Calu3 (cell line): ENCODE measurements at regions not wholly inside any gene's neighbourhood (a gene's known extent, or its start where the extent isn't known, plus 50 kb on each side); places are given as distances from the start of the nearest gene placed in this dataset.

ENCODE experiments used
- BruUV-seq: library from RNA; stranded (reverse); fragments of 400-500 nt; replicated peaks from 2 replicates; lab custom pipeline; 2021; lab: Mats Ljungman, UMichigan
- CTCF ChIA-PET: fragments of 300-600 bp; sonication (Branson Sonifier 250); formaldehyde crosslinking; loops from one replicate; lab custom pipeline; 2022; ENCODE audit warnings: antibody characterized with exemption; lab: Charles Lee
- DNase-seq: peaks from one replicate; pipeline ENCODE4 v3.0.0; 2022
- H3K27ac Mint-ChIP-seq: one replicate; pipeline ENCODE4 v1.8.0; 2022; ENCODE audit warnings: mixed read lengths; ENCODE audit not compliant: unreplicated experiment
- H3K27me3 Mint-ChIP-seq: one replicate; pipeline ENCODE4 v1.8.0; 2022; ENCODE audit warnings: mixed read lengths; ENCODE audit not compliant: unreplicated experiment
- H3K36me3 Mint-ChIP-seq: one replicate; pipeline ENCODE4 v1.8.0; 2022; ENCODE audit warnings: mild to moderate bottlenecking, moderate library complexity, mixed read lengths; ENCODE audit not compliant: insufficient read depth, unreplicated experiment
- H3K4me1 Mint-ChIP-seq: one replicate; pipeline ENCODE4 v1.8.0; 2022; ENCODE audit warnings: mild to moderate bottlenecking, low read depth, mixed read lengths; ENCODE audit not compliant: unreplicated experiment
- H3K4me3 Mint-ChIP-seq: one replicate; pipeline ENCODE4 v1.8.0; 2022; ENCODE audit warnings: mild to moderate bottlenecking, low read depth, moderate library complexity, mixed read lengths; ENCODE audit not compliant: unreplicated experiment
- H3K9me3 Mint-ChIP-seq: one replicate; pipeline ENCODE4 v1.8.0; 2022; ENCODE audit warnings: low read depth, mixed read lengths; ENCODE audit not compliant: unreplicated experiment
- intact Hi-C: fragments of 100-400 bp; cut with micrococcal nuclease; formaldehyde crosslinking; loops from one replicate; pipeline ENCODE4 v1.10.0; 2022; ENCODE audit not compliant: unreplicated experiment
- TF ChIP-seq, protein P1 (sequence below): fragments of 200-600 bp; IDR thresholded peaks from one replicate; pipeline ENCODE4 v1.8.0; 2022; ENCODE audit warnings: antibody characterized with exemption; ENCODE audit not compliant: unreplicated experiment

DNA sequence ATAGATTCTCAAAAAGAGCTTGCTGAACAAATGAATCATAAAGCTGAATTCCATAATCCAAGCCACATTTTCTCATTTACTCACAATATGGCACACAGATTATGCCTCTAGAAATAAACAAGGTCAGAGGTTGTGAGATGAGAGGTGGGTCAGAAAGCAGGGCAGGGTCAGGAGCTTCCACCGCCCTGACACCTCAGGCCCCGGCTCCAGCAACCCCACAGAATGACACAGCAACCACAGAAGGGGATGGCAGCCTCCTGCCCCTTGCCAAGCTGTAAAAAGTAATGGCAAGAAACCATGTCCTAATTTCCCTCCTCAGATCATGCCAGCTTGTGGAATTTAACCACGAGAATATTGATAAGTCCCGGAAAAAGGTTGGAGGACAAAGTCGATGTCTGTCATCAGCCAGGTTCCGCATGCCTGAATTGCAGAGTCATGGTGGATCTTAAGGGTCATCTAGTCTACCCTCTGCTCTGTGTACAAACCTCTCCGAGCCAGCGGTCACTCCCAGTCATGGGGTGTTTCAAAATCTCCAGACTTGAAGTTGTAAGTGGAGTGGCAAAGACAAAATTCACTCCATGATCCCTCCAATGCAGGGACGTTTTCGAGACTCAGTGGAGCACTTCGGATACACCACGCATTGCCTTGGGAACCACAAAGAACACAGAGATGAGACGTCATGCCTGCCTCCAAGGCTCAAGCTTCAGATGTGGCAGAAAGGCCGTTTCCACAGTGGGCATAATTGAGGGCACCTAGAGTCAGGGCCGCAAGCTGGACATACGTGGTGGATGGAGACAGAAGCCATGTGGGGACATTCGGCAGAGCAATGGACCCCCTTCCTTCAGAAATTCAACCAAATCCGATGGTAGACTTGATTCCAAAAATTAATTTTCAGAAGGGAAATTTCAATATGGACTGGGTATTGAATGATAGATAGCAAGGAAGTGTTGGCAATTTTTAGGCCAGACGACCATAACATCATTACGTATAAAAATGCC is 254.0 kb downstream of the TOMM20 start:
- no TSS peak for BruUV-seq
- peaks cover 19% of the 10 kb centered on the region for H3K36me3 Mint-ChIP-seq
- no peak overlapping the region for H3K4me3 Mint-ChIP-seq
- TF ChIP-seq, protein P1, sequence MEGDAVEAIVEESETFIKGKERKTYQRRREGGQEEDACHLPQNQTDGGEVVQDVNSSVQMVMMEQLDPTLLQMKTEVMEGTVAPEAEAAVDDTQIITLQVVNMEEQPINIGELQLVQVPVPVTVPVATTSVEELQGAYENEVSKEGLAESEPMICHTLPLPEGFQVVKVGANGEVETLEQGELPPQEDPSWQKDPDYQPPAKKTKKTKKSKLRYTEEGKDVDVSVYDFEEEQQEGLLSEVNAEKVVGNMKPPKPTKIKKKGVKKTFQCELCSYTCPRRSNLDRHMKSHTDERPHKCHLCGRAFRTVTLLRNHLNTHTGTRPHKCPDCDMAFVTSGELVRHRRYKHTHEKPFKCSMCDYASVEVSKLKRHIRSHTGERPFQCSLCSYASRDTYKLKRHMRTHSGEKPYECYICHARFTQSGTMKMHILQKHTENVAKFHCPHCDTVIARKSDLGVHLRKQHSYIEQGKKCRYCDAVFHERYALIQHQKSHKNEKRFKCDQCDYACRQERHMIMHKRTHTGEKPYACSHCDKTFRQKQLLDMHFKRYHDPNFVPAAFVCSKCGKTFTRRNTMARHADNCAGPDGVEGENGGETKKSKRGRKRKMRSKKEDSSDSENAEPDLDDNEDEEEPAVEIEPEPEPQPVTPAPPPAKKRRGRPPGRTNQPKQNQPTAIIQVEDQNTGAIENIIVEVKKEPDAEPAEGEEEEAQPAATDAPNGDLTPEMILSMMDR = no peak
- peak overlapping the region; percentile 39 for H3K27ac Mint-ChIP-seq
- CTCF ChIA-PET = interaction anchor here (0.6 kb wide), 1 partner anchor 156 kb away, joined by 3 read pairs; no protein-coding TSS in a partner anchor
- H3K9me3 Mint-ChIP-seq = no peaks in the 10 kb centered on the region
- no peaks in the 10 kb centered on the region for H3K27me3 Mint-ChIP-seq
- DNase-seq = peak; percentile 44
- intact Hi-C loops = loop anchor here (5.0 kb wide), 3 partner anchors 88 to 262 kb away; partner anchors contain the start of gene IRF2BP2
- peaks cover 58% of the 10 kb centered on the region for H3K4me1 Mint-ChIP-seq

DNA sequence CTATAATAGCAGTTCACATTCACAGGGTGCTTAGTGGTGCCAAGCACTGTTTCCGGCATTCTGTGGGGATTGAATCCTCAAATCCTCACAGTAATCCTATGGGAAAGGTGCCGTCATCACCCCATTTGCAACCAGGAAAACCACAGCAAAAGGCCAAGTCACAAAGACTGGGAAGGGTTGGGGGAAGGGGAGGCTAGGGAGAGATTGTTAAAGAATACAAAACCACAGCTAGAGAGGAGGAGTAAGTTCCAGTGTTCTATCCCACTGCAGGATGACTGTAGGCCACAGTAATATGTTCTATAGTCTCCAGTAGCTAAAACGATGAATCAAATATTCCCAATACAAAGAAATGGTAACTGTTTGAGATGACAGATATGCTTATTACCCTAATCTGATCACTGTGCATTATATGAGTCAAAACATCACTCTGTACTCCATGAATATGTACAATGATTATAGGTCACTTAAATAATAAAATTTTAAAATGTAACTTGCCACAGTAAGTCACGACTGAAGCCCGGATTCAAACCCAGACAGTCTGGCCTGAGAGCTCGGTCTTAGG is 256.8 kb downstream of the TOMM20 start:
- no peaks in the 10 kb centered on the region for H3K9me3 Mint-ChIP-seq
- H3K4me3 Mint-ChIP-seq = no peak overlapping the region
- H3K36me3 Mint-ChIP-seq = peaks cover 22% of the 10 kb centered on the region
- CTCF ChIA-PET = no interaction called here
- no peaks in the 10 kb centered on the region for H3K27me3 Mint-ChIP-seq
- H3K4me1 Mint-ChIP-seq = peaks cover 69% of the 10 kb centered on the region
- no peak for DNase-seq
- BruUV-seq = no TSS peak
- H3K27ac Mint-ChIP-seq = no peak overlapping the region
- TF ChIP-seq, protein P1 = no peak
- intact Hi-C loops = loop anchor here (5.0 kb wide), 1 partner anchor 149 kb away; no protein-coding TSS in a partner anchor

DNA sequence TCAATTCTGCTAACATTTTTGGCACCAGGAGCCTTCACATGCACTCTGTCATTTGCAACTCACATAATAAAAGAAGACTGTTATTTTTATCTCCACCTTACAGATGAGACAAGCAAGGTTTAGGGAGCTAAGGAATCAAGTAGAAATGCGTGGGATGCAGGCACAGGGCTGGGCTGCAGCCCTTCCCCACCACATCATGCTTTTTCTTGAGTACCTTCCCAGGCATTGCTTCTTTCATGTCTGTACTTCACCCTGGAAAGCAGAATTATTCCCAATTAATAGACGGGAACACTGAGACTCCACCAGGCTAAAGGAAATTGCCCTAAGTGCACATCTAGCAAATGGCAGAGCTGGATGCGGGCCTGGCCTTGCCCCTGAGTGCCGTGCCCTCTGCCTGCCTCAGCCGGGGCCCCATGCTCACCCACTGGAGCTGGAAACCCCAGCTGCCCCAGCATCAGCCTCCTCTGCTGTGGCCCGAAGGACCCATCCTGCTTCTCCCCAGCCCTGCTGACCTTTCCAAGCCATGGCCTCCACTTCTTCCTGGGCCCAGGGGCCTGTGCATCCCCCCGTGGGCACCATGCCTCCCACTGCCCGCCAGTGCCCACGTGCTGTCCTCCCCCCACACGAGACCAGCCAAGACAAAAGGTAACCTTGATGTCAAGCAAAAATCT is 257.5 kb downstream of the TOMM20 start:
- DNase-seq = no peak
- intact Hi-C loops = loop anchor here (5.0 kb wide), 1 partner anchor 149 kb away; no protein-coding TSS in a partner anchor
- Mint-ChIP-seq H3K27ac (no peak overlapping the region), H3K4me1 (peaks cover 70% of the 10 kb centered on the region), H3K9me3 (no peaks in the 10 kb centered on the region), H3K27me3 (no peaks in the 10 kb centered on the region), H3K4me3 (no peak overlapping the region), H3K36me3 (peaks cover 27% of the 10 kb centered on the region)
- BruUV-seq = no TSS peak
- CTCF ChIA-PET = interaction anchor here (0.6 kb wide), 1 partner anchor 36 kb away, joined by 3 read pairs; no protein-coding TSS in a partner anchor
- TF ChIP-seq, protein P1 = no peak
